Heart left ventricle (tissue), 16 donors: ENCODE measurements at regions not wholly inside any gene's neighbourhood (a gene's known extent, or its start where the extent isn't known, plus 50 kb on each side); places are given as distances from the start of the nearest gene placed in this dataset.

Source experiments
- ATAC-seq, 4 donors: fragments of 200-7000 bp; cut with Tn5 transposase; one replicate each; pipeline ENCODE4 v1.9.1; 2020 to 2022; ENCODE audit warnings: moderate library complexity in 4 of 4, mild to moderate bottlenecking in 3 of 4, moderate number of reproducible peaks in 1 of 4
- DNase-seq, 5 donors: peaks; one replicate each; pipeline ENCODE4 v3.0.0-alpha.2; 2020
- H3K27ac ChIP-seq, 12 donors: fragments of 200-600 bp; sonication (generic) in 4 of 12; one replicate each; pipeline versions ENCODE4 v1.5.0 to v1.8.0; 2016 to 2022; ENCODE audit warnings: mild to moderate bottlenecking in 2 of 12
- H3K27me3 ChIP-seq, 9 donors: fragments of 200-600 bp; sonication (generic) in 2 of 9; one replicate each; pipeline versions ENCODE4 v1.5.1 to v1.8.0; 2016 to 2022; ENCODE audit warnings: mild to moderate bottlenecking in 3 of 9
- H3K36me3 ChIP-seq, 9 donors: fragments of 200-600 bp; sonication (generic) in 2 of 9; one replicate each; pipeline versions ENCODE4 v1.5.0 to v1.8.0; 2018 to 2022; ENCODE audit warnings: mild to moderate bottlenecking in 2 of 9
- H3K4me1 ChIP-seq, 12 donors: fragments of 200-600 bp; sonication (generic) in 4 of 12; one replicate each; pipeline versions ENCODE4 v1.5.0 to v1.8.0; 2016 to 2022; ENCODE audit warnings: mild to moderate bottlenecking in 3 of 12
- H3K4me3 ChIP-seq, 12 donors: fragments of 200-600 bp; sonication (generic) in 4 of 12; one replicate each; pipeline versions ENCODE4 v1.5.0 to v1.8.0; 2017 to 2022; ENCODE audit warnings: mild to moderate bottlenecking in 9 of 12, moderate library complexity in 4 of 12
- H3K9me3 ChIP-seq, 12 donors: fragments of 200-600 bp; sonication (generic) in 4 of 12; one replicate each; pipeline versions ENCODE4 v1.5.0 to v1.8.0; 2016 to 2022; ENCODE audit warnings: mild to moderate bottlenecking in 1 of 12
- POLR2A ChIP-seq, 2 donors: fragments of 450-650 bp; IDR thresholded peaks; one replicate each; pipeline ENCODE4 v1.6.1; 2017; ENCODE audit warnings: antibody characterized with exemption in 2 of 2, mild to moderate bottlenecking in 2 of 2, moderate library complexity in 2 of 2
- whole genome bisulfite sequencing, 4 donors: extraction: QIAGEN DNeasy Blood & Tissue Kit in 2 of 4; methylation state at CpG; one replicate each; pipeline versions ENCODE4 v1.1.5 to v1.1.7; 2013 to 2018; 5-methylcytosine and 5-hydroxymethylcytosine counted together
- intact Hi-C, 10 donors: fragments of 100-400 bp; cut with DNase I; formaldehyde crosslinking; loops; one replicate each; pipeline versions ENCODE4 v1.11.1 to v1.14.2; 2022
- TF ChIP-seq, protein P1 (sequence below), 12 donors: fragments of 200-600 bp; sonication (generic) in 4 of 12; IDR thresholded peaks; one replicate each; pipeline versions ENCODE4 v1.5.0 to v1.8.0; 2018 to 2022; ENCODE audit warnings: antibody characterized with exemption in 12 of 12, mild to moderate bottlenecking in 5 of 12
- donor health status: ischemic (EF 13 %, LVEDD 7.1; RV severe dilation, severe dysfunction).
- donor health status: healthy with polysubstance abuse.
- donor health status: DM: no; HTN: yes; CAD: no.
- donor health status: DM: no; HTN: no; CAD: no.
- donor health status: ischemic (EF 25% LVEDD 6.9; RV normal size, moderate dysfunction).
- donor health status: ischemic (EF 25% LVEDD 5.7; RV mildly dilated, moderate dysfunction).
- donor health status: healthy.
- donor health status: DM: yes; HTN: yes; CAD: no.
- donor health status: ischemic (EF 35%, LVEDD 5.7; RV mildly dilated, moderate dysfunction).
- donor health status: nonischemic (EF 11% LVEDD 7.7; RV severe dilation, severe dysfunction).
- donor health status: DM: yes; HTN: yes; CAD: no.
- donor health status: PGD.
- donor health status: ischemic (EF 29% LVEDD 5.4; RV normal size, mild dysfunction).
- donor health status: nonischemic (EF 23%, LVEDD 6.1; RV moderate dilation, normal function).

DNA sequence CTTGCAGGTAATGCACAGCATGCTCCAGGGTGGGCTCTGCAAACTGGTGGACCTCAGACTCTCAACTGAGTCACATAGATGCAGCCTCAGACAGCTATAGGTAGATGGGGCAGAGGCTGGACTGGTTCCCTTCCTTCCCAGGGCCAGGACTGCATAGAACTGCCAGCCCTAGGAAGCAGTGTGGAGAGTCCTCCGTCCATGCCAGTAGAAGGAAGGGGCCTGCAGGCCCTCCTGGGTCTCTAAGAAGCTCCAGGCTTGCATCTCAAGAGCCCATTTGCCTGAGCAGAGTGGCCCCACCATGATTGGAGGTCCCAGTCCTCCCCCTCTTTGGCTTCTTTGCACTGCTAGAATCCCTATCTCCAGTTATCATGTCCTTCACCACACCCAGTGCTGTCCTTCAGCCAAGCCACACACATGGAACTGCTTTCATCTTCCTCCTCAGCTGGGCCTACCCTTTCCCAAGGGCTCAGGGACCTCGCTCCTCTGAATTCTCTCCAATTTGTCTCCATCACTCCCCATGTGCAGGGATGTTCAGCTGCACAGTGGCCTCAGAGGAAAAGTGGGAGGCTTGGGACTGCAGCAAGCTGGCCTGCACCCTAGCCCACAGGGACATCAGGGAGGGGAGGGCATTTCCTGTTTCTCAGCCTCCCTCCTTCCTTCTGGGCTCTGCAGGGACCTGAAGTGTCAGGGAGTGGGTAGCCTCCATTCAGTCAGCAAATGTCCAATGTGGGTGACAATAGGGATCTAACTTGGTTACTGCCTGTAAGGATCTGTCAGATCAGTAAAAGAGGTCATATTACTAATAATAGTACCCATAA lies 146.0 kb downstream of the PJA1 start:
- Histone ChIP-seq H3K9me3 (no peaks in the 10 kb centered on the region), H3K4me3 (no peak overlapping the region), H3K36me3 (no peaks in the 10 kb centered on the region), H3K27ac (no peak overlapping the region), H3K4me1 (peaks cover 0 to 52% (median 14%) of the 10 kb centered on the region in 12 donors), H3K27me3 (peaks cover 0 to 11% (median 0%) of the 10 kb centered on the region in 9 donors)
- DNase-seq = no peak
- WGBS, 4 donors = 42 to 71% (median 65%) methylated on average over 2 of the region's 2 CpGs
- ATAC-seq = no peak
- TF ChIP-seq, protein P1, sequence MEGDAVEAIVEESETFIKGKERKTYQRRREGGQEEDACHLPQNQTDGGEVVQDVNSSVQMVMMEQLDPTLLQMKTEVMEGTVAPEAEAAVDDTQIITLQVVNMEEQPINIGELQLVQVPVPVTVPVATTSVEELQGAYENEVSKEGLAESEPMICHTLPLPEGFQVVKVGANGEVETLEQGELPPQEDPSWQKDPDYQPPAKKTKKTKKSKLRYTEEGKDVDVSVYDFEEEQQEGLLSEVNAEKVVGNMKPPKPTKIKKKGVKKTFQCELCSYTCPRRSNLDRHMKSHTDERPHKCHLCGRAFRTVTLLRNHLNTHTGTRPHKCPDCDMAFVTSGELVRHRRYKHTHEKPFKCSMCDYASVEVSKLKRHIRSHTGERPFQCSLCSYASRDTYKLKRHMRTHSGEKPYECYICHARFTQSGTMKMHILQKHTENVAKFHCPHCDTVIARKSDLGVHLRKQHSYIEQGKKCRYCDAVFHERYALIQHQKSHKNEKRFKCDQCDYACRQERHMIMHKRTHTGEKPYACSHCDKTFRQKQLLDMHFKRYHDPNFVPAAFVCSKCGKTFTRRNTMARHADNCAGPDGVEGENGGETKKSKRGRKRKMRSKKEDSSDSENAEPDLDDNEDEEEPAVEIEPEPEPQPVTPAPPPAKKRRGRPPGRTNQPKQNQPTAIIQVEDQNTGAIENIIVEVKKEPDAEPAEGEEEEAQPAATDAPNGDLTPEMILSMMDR (IDR thresholded peaks at IDR 0.05) = no peak
- no peak for TF ChIP-seq POLR2A (IDR thresholded peaks at IDR 0.05)
- intact Hi-C loops = no loop called here

DNA sequence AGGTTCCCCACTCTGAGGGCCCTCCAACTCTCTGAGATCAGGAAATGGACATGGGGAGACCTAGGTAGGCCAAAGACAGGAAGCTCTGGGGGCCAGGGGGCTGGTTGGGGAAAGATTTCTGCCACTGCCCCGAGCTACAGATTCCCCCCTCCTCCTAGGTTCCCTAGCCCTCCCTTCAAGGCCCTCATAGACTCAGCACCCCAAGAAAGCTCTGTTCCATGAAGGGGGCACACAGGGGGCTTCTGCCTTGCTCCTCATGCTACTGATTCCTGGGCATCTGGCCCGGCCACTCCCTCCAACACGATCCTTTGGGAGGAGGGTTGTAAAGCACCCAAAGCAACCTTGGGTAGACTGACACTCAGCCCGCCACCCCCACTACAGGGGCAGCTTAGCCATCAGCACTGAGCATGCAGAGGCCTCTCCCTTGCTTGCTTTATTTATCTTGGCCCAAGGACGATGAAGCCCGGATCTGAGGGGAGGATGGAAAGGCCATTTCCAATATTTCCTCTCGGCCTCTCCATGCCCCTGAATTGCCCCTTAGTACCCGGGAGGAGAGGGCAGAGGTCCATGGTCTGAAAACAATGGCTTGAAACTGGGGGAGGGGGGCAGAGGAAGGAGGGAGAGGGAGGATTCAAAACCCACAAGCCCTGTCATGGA lies 146.7 kb downstream of the PJA1 start:
- ATAC-seq (peak in 1 of 4 donors; percentile 37), DNase-seq (no peak)
- 35 to 75% (median 59%) methylated on average over 5 to 8 of the region's 8 CpGs for WGBS, 4 donors
- Histone ChIP-seq H3K4me1 (peaks cover 0 to 45% (median 13%) of the 10 kb centered on the region in 12 donors), H3K27me3 (peaks cover 0 to 9% (median 0%) of the 10 kb centered on the region in 9 donors), H3K27ac (peak overlapping the region in 1 of 12 donors; percentile 9), H3K9me3 (no peaks in the 10 kb centered on the region), H3K4me3 (no peak overlapping the region), H3K36me3 (no peaks in the 10 kb centered on the region)
- no peak for TF ChIP-seq POLR2A (IDR thresholded peaks at IDR 0.05)
- TF ChIP-seq, protein P1 (IDR thresholded peaks at IDR 0.05) = no peak
- intact Hi-C loops = no loop called here

DNA sequence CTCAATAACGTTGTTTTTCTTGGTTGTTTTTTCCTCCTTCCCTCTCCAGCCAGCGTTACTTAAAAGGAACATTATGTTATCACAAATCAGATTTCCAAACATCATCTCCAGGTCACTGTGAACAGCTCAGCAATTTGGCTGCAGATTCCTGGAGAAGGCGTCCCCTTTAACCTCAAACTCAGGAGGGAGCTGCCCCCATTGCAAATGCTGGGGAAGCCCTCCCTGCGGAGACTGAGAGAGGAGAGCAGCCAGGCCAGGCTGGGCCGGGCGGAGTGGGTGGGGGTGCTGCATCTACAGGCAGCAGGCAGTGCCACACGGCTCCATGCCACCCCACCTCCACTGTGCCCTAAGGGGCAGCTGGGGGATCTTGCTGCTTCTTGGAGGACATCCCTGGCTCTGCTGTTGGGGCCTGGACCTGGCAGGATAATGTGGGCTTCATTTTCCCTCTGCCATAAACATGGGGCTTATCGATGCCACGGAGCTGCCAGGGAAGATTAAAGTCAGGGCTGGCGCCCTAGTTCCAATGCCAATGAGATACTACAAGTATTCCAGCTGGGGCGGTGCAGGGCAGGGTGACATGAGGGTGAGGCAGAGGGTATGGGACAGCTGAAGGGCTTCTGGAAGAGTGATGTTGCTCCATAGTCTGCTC lies 148.8 kb downstream of the PJA1 start:
- Histone ChIP-seq H3K27me3 (peaks cover 0 to 9% (median 0%) of the 10 kb centered on the region in 9 donors), H3K4me1 (peaks cover 0 to 45% (median 13%) of the 10 kb centered on the region in 12 donors), H3K36me3 (no peaks in the 10 kb centered on the region), H3K9me3 (peaks cover 0 to under 1% (median 0%) of the 10 kb centered on the region in 12 donors), H3K27ac (peak overlapping the region in 6 of 12 donors; percentile 6 to 52 (median 44)), H3K4me3 (no peak overlapping the region)
- ATAC-seq (peak; percentile 68 to 88 (median 75)), DNase-seq (no peak)
- no peak for TF ChIP-seq POLR2A (IDR thresholded peaks at IDR 0.05)
- TF ChIP-seq, protein P1 (IDR thresholded peaks at IDR 0.05) = no peak
- 32 to 54% (median 44%) methylated on average over 7 to 11 of the region's 11 CpGs for WGBS, 4 donors
- intact Hi-C loops = no loop called here
